HEK293 (cell line): ENCODE measurements at regions not wholly inside any gene's neighbourhood (a gene's known extent, or its start where the extent isn't known, plus 50 kb on each side); places are given as distances from the start of the nearest gene placed in this dataset.

Experiments
- CTCF ChIA-PET: fragments of 350-600 bp; formaldehyde crosslinking; extraction: SDS; loops from one replicate; lab custom pipeline; 2021; ENCODE audit warnings: antibody characterized with exemption; lab: Yijun Ruan, JAX
- POLR2A ChIA-PET: fragments of 300-600 bp; formaldehyde crosslinking; extraction: SDS; loops from one replicate; lab custom pipeline; 2020; ENCODE audit warnings: antibody characterized with exemption, inconsistent platforms; lab: Yijun Ruan, JAX
- H3K27ac ChIP-seq: fragments of 200-500 bp; sonication (Bioruptor generic); 2 replicates; pipeline ENCODE4 v1.5.1; 2014; ENCODE audit warnings: low read depth, low read length, control low read depth, inconsistent platforms; ENCODE audit errors: extremely low read depth
- H3K36me3 ChIP-seq, 2 experiments: fragments of 200-500 bp in 1 of 2; sonication (Bioruptor generic) in 1 of 2; 1 replicate in 1 of 2; 2 replicates in 1 of 2; pipeline ENCODE4 v1.5.1; 2014 to 2017; ENCODE audit warnings: inconsistent platforms in 2 of 2, low read length in 2 of 2; ENCODE audit not compliant: control insufficient read depth in 2 of 2, insufficient read depth in 1 of 2
- H3K4me1 ChIP-seq: fragments of 200-500 bp; sonication (Bioruptor generic); 2 replicates; pipeline ENCODE4 v1.5.1; 2014; ENCODE audit warnings: mild to moderate bottlenecking, low read length, inconsistent platforms; ENCODE audit not compliant: control insufficient read depth, insufficient read depth
- H3K4me3 ChIP-seq: 2 replicates; pipeline ENCODE4 v1.5.1; 2011; ENCODE audit warnings: low read depth, mild to moderate bottlenecking, control low read depth, low read length, moderate library complexity
- H3K9me3 ChIP-seq: fragments of 200-500 bp; sonication (Bioruptor generic); 2 replicates; pipeline ENCODE4 v1.5.1; 2014; ENCODE audit warnings: low read depth, low read length, inconsistent platforms; ENCODE audit not compliant: control insufficient read depth, insufficient read depth
- REPIN1 ChIP-seq: fragments of 450-650 bp; formaldehyde crosslinking; IDR thresholded peaks from 2 replicates; pipeline ENCODE4 v1.5.1; 2017; ENCODE audit warnings: missing biosample characterization, missing genetic modification characterization, low read depth
- ZFHX2 ChIP-seq: fragments of 450-650 bp; formaldehyde crosslinking; conservative IDR thresholded peaks from 2 replicates; pipeline ENCODE4 v1.5.1; 2016; ENCODE audit warnings: missing biosample characterization, missing genetic modification characterization
- ZFP3 ChIP-seq: fragments of 450-650 bp; formaldehyde crosslinking; IDR thresholded peaks from 2 replicates; pipeline ENCODE4 v1.5.1; 2016; ENCODE audit warnings: low read depth, missing biosample characterization, missing genetic modification characterization
- ZNF132 ChIP-seq: fragments of 450-650 bp; formaldehyde crosslinking; IDR thresholded peaks from 2 replicates; pipeline ENCODE4 v1.5.1; 2017; ENCODE audit warnings: missing biosample characterization, missing genetic modification characterization, borderline replicate concordance
- ZNF138 ChIP-seq: fragments of 450-650 bp; formaldehyde crosslinking; IDR thresholded peaks from 2 replicates; pipeline ENCODE4 v1.5.1; 2016; ENCODE audit warnings: missing biosample characterization, missing genetic modification characterization, borderline replicate concordance
- ZNF174 ChIP-seq: fragments of 450-650 bp; formaldehyde crosslinking; IDR thresholded peaks from 2 replicates; pipeline ENCODE4 v1.5.0; 2017; ENCODE audit warnings: missing biosample characterization, mild to moderate bottlenecking, missing genetic modification characterization
- ZNF266 ChIP-seq: fragments of 450-650 bp; formaldehyde crosslinking; IDR thresholded peaks from 2 replicates; pipeline ENCODE4 v1.5.1; 2016; ENCODE audit warnings: missing biosample characterization, missing genetic modification characterization, low read depth
- ZNF341 ChIP-seq: fragments of 450-650 bp; formaldehyde crosslinking; IDR thresholded peaks from 2 replicates; pipeline ENCODE4; 2016; ENCODE audit warnings: low read depth, missing biosample characterization, missing genetic modification characterization
- ZNF404 ChIP-seq: fragments of 450-650 bp; formaldehyde crosslinking; IDR thresholded peaks from 2 replicates; pipeline ENCODE4 v1.5.1; 2017; ENCODE audit warnings: missing biosample characterization, missing genetic modification characterization
- ZNF664 ChIP-seq: fragments of 450-650 bp; formaldehyde crosslinking; IDR thresholded peaks from 2 replicates; pipeline ENCODE4 v1.5.1; 2016; ENCODE audit warnings: missing biosample characterization, missing genetic modification characterization
- ZNF776 ChIP-seq: fragments of 450-650 bp; formaldehyde crosslinking; IDR thresholded peaks from 2 replicates; pipeline ENCODE4 v1.5.0; 2017; ENCODE audit warnings: missing biosample characterization, missing genetic modification characterization, borderline replicate concordance
- ZNF830 ChIP-seq: fragments of 450-650 bp; IDR thresholded peaks from 2 replicates; pipeline ENCODE4 v1.5.0; 2018; ENCODE audit warnings: missing biosample characterization, missing genetic modification characterization, low read depth, mild to moderate bottlenecking, moderate library complexity
- ZSCAN23 ChIP-seq: fragments of 450-650 bp; formaldehyde crosslinking; IDR thresholded peaks from 2 replicates; pipeline ENCODE4 v1.5.1; 2016; ENCODE audit warnings: missing biosample characterization, missing genetic modification characterization
- TF ChIP-seq, protein P1 (sequence below): fragments of 450-650 bp; IDR thresholded peaks from 2 replicates; pipeline ENCODE4 v1.5.1; 2018; ENCODE audit warnings: missing biosample characterization, missing genetic modification characterization
- TF ChIP-seq, protein P2 (sequence below): fragments of 450-650 bp; formaldehyde crosslinking; IDR thresholded peaks from 2 replicates; pipeline ENCODE4 v1.5.1; 2016; ENCODE audit warnings: missing biosample characterization, missing genetic modification characterization
- TF ChIP-seq, protein P3 (sequence below): fragments of 450-650 bp; formaldehyde crosslinking; IDR thresholded peaks from 2 replicates; pipeline ENCODE4 v1.5.1; 2016; ENCODE audit warnings: missing biosample characterization, missing genetic modification characterization, borderline replicate concordance
- TF ChIP-seq, protein P4 (sequence below): fragments of 450-650 bp; formaldehyde crosslinking; IDR thresholded peaks from 2 replicates; pipeline ENCODE4; 2016; ENCODE audit warnings: missing biosample characterization, missing genetic modification characterization
- TF ChIP-seq, protein P5 (sequence below): fragments of 450-650 bp; formaldehyde crosslinking; IDR thresholded peaks from 2 replicates; pipeline ENCODE4 v1.5.1; 2016; ENCODE audit warnings: missing biosample characterization, missing genetic modification characterization

DNA sequence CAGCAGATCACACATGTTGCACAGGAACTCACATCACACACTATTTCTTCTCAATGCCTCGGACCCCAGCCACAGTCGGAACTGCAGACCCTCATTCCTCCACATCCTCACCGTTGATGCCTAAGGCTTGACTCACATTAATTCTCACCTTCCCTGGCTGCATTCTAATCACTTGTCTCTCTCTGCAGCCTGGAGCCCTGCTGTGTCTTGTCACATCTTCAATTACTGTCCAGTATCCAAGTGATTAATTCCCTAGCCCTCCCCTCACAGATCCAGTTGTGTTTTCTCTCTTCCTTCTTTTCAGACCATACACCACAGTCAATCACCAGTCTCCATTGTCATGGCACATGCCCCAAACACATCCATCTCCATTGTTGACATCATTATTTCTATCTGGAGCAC, 592.4 kb upstream of the IGFBP3 start:
- POLR2A ChIA-PET, result no interaction called here
- H3K4me3 ChIP-seq, result no peak overlapping the region
- CTCF ChIA-PET, result interaction anchor here (0.6 kb wide), 1 partner anchor 12 kb away, joined by 3 read pairs; no protein-coding TSS in a partner anchor
- no peaks in the 10 kb centered on the region for H3K36me3 ChIP-seq
- H3K9me3 ChIP-seq, result no peaks in the 10 kb centered on the region
- peaks cover 8% of the 10 kb centered on the region for H3K4me1 ChIP-seq
- TF ChIP-seq, protein P1, sequence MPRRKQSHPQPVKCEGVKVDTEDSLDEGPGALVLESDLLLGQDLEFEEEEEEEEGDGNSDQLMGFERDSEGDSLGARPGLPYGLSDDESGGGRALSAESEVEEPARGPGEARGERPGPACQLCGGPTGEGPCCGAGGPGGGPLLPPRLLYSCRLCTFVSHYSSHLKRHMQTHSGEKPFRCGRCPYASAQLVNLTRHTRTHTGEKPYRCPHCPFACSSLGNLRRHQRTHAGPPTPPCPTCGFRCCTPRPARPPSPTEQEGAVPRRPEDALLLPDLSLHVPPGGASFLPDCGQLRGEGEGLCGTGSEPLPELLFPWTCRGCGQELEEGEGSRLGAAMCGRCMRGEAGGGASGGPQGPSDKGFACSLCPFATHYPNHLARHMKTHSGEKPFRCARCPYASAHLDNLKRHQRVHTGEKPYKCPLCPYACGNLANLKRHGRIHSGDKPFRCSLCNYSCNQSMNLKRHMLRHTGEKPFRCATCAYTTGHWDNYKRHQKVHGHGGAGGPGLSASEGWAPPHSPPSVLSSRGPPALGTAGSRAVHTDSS, result no peak
- no peak for TF ChIP-seq ZNF830 (tag by site-specific recombination)
- TF ChIP-seq, protein P2, sequence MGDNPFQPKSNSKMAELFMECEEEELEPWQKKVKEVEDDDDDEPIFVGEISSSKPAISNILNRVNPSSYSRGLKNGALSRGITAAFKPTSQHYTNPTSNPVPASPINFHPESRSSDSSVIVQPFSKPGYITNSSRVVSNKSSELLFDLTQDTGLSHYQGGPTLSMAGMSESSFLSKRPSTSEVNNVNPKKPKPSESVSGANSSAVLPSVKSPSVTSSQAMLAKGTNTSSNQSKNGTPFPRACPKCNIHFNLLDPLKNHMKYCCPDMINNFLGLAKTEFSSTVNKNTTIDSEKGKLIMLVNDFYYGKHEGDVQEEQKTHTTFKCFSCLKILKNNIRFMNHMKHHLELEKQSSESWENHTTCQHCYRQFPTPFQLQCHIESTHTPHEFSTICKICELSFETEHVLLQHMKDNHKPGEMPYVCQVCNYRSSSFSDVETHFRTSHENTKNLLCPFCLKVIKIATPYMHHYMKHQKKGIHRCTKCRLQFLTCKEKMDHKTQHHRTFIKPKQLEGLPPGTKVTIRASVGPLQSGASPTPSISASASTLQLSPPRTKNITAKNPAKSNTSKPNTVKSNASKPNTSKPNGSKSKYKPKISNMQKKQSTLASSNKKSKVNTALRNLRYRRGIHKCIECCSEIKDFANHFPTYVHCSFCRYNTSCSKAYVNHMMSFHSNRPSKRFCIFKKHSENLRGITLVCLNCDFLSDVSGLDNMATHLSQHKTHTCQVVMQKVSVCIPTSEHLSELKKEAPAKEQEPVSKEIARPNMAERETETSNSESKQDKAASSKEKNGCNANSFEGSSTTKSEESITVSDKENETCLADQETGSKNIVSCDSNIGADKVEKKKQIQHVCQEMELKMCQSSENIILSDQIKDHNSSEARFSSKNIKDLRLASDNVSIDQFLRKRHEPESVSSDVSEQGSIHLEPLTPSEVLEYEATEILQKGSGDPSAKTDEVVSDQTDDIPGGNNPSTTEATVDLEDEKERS (tag by site-specific recombination), result no peak
- TF ChIP-seq ZFHX2 (tag by site-specific recombination), result no peak
- no peak for TF ChIP-seq ZFP3 (tag by site-specific recombination)
- no peak for TF ChIP-seq ZNF341 (tag by site-specific recombination)
- TF ChIP-seq ZNF174, result no peak
- no peak for TF ChIP-seq ZNF132 (tag by site-specific recombination)
- TF ChIP-seq ZNF664 (tag by site-specific recombination), result no peak
- TF ChIP-seq, protein P3, sequence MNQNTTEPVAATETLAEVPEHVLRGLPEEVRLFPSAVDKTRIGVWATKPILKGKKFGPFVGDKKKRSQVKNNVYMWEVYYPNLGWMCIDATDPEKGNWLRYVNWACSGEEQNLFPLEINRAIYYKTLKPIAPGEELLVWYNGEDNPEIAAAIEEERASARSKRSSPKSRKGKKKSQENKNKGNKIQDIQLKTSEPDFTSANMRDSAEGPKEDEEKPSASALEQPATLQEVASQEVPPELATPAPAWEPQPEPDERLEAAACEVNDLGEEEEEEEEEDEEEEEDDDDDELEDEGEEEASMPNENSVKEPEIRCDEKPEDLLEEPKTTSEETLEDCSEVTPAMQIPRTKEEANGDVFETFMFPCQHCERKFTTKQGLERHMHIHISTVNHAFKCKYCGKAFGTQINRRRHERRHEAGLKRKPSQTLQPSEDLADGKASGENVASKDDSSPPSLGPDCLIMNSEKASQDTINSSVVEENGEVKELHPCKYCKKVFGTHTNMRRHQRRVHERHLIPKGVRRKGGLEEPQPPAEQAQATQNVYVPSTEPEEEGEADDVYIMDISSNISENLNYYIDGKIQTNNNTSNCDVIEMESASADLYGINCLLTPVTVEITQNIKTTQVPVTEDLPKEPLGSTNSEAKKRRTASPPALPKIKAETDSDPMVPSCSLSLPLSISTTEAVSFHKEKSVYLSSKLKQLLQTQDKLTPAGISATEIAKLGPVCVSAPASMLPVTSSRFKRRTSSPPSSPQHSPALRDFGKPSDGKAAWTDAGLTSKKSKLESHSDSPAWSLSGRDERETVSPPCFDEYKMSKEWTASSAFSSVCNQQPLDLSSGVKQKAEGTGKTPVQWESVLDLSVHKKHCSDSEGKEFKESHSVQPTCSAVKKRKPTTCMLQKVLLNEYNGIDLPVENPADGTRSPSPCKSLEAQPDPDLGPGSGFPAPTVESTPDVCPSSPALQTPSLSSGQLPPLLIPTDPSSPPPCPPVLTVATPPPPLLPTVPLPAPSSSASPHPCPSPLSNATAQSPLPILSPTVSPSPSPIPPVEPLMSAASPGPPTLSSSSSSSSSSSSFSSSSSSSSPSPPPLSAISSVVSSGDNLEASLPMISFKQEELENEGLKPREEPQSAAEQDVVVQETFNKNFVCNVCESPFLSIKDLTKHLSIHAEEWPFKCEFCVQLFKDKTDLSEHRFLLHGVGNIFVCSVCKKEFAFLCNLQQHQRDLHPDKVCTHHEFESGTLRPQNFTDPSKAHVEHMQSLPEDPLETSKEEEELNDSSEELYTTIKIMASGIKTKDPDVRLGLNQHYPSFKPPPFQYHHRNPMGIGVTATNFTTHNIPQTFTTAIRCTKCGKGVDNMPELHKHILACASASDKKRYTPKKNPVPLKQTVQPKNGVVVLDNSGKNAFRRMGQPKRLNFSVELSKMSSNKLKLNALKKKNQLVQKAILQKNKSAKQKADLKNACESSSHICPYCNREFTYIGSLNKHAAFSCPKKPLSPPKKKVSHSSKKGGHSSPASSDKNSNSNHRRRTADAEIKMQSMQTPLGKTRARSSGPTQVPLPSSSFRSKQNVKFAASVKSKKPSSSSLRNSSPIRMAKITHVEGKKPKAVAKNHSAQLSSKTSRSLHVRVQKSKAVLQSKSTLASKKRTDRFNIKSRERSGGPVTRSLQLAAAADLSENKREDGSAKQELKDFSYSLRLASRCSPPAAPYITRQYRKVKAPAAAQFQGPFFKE, result no peak
- TF ChIP-seq ZNF404 (tag by site-specific recombination), result no peak
- TF ChIP-seq ZNF266, result no peak
- no peak for TF ChIP-seq ZNF776 (tag by site-specific recombination)
- no peak for TF ChIP-seq ZSCAN23 (tag by site-specific recombination)
- TF ChIP-seq REPIN1 (tag by site-specific recombination), result no peak
- TF ChIP-seq, protein P4, sequence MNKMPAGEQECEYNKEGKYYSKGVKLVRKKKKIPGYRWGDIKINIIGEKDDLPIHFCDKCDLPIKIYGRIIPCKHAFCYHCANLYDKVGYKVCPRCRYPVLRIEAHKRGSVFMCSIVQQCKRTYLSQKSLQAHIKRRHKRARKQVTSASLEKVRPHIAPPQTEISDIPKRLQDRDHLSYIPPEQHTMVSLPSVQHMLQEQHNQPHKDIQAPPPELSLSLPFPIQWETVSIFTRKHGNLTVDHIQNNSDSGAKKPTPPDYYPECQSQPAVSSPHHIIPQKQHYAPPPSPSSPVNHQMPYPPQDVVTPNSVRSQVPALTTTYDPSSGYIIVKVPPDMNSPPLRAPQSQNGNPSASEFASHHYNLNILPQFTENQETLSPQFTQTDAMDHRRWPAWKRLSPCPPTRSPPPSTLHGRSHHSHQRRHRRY (tag by site-specific recombination), result no peak
- TF ChIP-seq, protein P5, sequence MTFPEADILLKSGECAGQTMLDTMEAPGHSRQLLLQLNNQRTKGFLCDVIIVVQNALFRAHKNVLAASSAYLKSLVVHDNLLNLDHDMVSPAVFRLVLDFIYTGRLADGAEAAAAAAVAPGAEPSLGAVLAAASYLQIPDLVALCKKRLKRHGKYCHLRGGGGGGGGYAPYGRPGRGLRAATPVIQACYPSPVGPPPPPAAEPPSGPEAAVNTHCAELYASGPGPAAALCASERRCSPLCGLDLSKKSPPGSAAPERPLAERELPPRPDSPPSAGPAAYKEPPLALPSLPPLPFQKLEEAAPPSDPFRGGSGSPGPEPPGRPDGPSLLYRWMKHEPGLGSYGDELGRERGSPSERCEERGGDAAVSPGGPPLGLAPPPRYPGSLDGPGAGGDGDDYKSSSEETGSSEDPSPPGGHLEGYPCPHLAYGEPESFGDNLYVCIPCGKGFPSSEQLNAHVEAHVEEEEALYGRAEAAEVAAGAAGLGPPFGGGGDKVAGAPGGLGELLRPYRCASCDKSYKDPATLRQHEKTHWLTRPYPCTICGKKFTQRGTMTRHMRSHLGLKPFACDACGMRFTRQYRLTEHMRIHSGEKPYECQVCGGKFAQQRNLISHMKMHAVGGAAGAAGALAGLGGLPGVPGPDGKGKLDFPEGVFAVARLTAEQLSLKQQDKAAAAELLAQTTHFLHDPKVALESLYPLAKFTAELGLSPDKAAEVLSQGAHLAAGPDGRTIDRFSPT, result no peak
- TF ChIP-seq ZNF138 (tag by site-specific recombination), result no peak
- no peak overlapping the region for H3K27ac ChIP-seq
